Endothelial cell (in vitro differentiated cells): ENCODE measurements at regions not wholly inside any gene's neighbourhood (a gene's known extent, or its start where the extent isn't known, plus 50 kb on each side); places are given as distances from the start of the nearest gene placed in this dataset.

Experiments
- DNase-seq: peaks from one replicate; pipeline ENCODE4 v3.0.0; 2021; ENCODE audit warnings: low spot score
- H3K27ac Mint-ChIP-seq: one replicate; pipeline ENCODE4 v1.8.0; 2021; ENCODE audit warnings: mixed read lengths, inconsistent platforms; ENCODE audit not compliant: unreplicated experiment
- H3K27me3 Mint-ChIP-seq: one replicate; pipeline ENCODE4 v1.8.0; 2021; ENCODE audit warnings: mild to moderate bottlenecking, moderate library complexity, mixed read lengths, inconsistent platforms; ENCODE audit not compliant: unreplicated experiment
- H3K36me3 Mint-ChIP-seq: one replicate; pipeline ENCODE4 v1.8.0; 2021; ENCODE audit warnings: mild to moderate bottlenecking, low read depth, mixed read lengths, inconsistent platforms; ENCODE audit not compliant: unreplicated experiment
- H3K4me1 Mint-ChIP-seq: one replicate; pipeline ENCODE4 v1.8.0; 2021; ENCODE audit warnings: mild to moderate bottlenecking, mixed read lengths, inconsistent platforms; ENCODE audit not compliant: unreplicated experiment
- H3K4me3 Mint-ChIP-seq: one replicate; pipeline ENCODE4 v1.8.0; 2021; ENCODE audit warnings: mild to moderate bottlenecking, mixed read lengths, inconsistent platforms; ENCODE audit not compliant: unreplicated experiment
- H3K9me3 Mint-ChIP-seq: one replicate; pipeline ENCODE4 v1.8.0; 2021; ENCODE audit warnings: mixed read lengths, inconsistent platforms; ENCODE audit not compliant: unreplicated experiment
- TF ChIP-seq, protein P1 (sequence below): fragments of 200-600 bp; sonication (generic); IDR thresholded peaks from one replicate; pipeline ENCODE4 v1.5.0; 2021; ENCODE audit warnings: antibody characterized with exemption; ENCODE audit not compliant: unreplicated experiment

DNA sequence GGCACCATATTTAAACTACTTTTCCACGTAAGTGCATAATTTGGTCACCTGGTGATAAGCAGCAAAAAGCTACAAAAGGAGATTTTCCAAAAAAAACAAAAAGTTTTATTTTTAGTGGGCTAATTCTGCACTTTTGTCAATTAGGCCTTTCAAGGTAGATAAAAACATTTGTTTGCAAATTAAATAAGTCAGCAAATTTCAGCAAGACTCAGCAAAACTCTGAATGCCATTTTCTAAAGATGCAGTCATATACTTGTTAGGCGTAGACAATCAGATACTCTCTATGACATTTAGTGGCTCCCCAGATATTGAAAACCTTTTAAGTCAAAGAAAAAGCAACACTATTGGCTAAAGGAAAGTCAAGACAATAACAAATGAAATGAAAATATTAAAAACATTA is 400.2 kb upstream of the GOLIM4 start:
- DNase-seq = no peak
- no peak overlapping the region for H3K27ac Mint-ChIP-seq
- TF ChIP-seq, protein P1, sequence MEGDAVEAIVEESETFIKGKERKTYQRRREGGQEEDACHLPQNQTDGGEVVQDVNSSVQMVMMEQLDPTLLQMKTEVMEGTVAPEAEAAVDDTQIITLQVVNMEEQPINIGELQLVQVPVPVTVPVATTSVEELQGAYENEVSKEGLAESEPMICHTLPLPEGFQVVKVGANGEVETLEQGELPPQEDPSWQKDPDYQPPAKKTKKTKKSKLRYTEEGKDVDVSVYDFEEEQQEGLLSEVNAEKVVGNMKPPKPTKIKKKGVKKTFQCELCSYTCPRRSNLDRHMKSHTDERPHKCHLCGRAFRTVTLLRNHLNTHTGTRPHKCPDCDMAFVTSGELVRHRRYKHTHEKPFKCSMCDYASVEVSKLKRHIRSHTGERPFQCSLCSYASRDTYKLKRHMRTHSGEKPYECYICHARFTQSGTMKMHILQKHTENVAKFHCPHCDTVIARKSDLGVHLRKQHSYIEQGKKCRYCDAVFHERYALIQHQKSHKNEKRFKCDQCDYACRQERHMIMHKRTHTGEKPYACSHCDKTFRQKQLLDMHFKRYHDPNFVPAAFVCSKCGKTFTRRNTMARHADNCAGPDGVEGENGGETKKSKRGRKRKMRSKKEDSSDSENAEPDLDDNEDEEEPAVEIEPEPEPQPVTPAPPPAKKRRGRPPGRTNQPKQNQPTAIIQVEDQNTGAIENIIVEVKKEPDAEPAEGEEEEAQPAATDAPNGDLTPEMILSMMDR = no peak
- no peaks in the 10 kb centered on the region for H3K9me3 Mint-ChIP-seq
- H3K4me3 Mint-ChIP-seq = no peak overlapping the region
- H3K4me1 Mint-ChIP-seq = no peaks in the 10 kb centered on the region
- H3K36me3 Mint-ChIP-seq = no peaks in the 10 kb centered on the region
- no peaks in the 10 kb centered on the region for H3K27me3 Mint-ChIP-seq

DNA sequence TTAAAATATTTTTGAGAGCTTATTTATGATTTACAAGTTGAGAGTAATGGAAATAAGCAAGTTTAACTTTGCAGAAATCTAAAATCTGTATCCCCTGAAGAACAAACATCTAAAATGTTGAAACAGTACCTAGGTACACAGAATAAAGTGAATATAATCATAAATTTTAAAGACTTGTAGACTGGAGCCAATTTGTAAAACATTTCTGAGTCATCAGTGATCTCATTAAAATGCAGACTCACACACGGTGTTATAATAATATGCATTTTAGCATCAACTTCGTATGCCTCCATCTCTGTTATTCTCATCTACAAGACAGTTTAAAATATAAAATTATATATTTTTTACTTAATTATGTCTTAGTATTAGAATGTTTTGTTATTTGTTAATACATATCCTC is 399.5 kb upstream of the GOLIM4 start:
- H3K27me3 Mint-ChIP-seq = no peaks in the 10 kb centered on the region

DNA sequence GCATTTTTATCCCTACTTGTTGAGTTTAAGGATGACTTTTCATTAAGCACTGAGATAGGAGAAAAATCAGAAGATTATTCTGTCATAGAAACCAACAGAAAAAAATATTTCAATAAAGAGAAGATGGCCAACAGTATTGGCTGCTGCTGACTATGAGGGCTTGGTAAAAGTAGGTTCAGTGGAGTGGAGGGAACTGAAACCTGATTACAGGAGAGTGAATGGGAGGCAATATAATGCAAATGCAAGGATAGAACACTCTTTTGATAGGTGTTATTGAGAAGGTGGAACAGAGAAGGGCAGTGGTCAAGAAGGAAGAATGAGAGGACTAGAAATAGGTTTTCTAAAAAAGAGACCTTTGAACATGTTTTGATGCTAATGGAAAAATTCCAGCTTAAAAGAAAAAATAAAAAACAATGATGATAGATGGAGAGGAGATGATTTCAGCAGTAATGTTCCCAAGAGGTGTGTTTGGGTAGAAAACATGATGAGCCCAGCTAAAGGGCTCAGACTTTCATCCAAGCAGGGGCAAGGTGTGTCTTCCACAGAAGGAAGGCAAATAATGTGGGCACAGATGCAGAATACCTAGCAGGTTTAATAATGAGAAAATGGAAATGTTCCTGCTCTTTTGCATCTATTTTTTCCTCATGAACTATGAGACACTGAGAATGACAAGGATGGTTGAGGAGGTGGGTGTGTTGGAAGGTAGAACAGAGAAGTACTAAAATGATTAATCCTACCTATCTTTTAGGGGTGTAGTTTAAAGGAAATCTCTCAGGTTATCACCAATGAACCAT is 397.9 kb upstream of the GOLIM4 start:
- Mint-ChIP-seq H3K27me3 (no peaks in the 10 kb centered on the region), H3K36me3 (no peaks in the 10 kb centered on the region), H3K9me3 (no peaks in the 10 kb centered on the region), H3K27ac (no peak overlapping the region), H3K4me1 (no peaks in the 10 kb centered on the region), H3K4me3 (no peak overlapping the region)
- TF ChIP-seq, protein P1 = no peak
- no peak for DNase-seq

More for the DNA sequence above, 399.5 kb upstream of the GOLIM4 start:
- Mint-ChIP-seq H3K27ac (no peak overlapping the region), H3K9me3 (no peaks in the 10 kb centered on the region), H3K36me3 (no peaks in the 10 kb centered on the region), H3K4me3 (no peak overlapping the region), H3K4me1 (no peaks in the 10 kb centered on the region)
- no peak for DNase-seq
- TF ChIP-seq, protein P1 = no peak

DNA sequence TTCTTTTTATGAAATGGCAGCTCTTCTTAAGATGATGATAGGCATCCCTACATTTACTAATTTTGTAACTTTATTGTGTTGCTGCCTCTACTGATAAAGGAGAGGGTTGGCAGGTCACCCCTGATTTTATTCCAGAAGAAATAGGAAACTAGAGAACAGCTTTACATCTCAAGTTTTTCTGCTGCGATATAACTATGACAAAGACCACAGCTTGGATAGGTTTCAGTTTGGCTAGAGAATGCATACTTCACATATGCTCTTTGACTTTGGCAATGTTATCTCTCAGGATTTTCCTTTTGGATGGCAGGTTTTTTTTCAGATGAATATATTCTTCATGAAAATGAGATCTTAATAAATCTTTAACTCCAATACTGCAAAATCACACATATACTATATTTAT is 395.3 kb upstream of the GOLIM4 start:
- no peak overlapping the region for H3K4me3 Mint-ChIP-seq
- H3K9me3 Mint-ChIP-seq = no peaks in the 10 kb centered on the region
- TF ChIP-seq, protein P1 = no peak
- DNase-seq = no peak
- peaks cover 4% of the 10 kb centered on the region for H3K27me3 Mint-ChIP-seq
- H3K36me3 Mint-ChIP-seq = no peaks in the 10 kb centered on the region
- no peaks in the 10 kb centered on the region for H3K4me1 Mint-ChIP-seq
- no peak overlapping the region for H3K27ac Mint-ChIP-seq

DNA sequence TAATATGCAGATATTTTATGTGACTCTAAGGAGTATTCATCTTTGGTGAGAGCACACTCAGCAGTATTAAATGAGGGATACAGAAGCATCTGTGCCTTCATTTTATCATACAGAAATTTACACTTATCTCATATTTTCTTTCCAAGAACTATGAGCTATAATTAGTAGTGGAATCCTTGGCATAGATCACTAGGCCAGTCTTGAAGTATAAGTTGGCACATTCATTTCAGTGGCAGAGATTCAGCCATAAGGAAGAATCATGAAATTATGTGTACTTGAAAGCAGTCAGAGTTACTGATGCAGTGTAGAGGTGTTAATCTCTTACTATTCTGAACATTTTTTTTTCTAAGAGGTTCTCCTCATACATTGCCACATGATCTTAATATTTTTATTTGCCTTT is 393.6 kb upstream of the GOLIM4 start:
- no peak for DNase-seq
- Mint-ChIP-seq H3K27ac (no peak overlapping the region), H3K27me3 (peaks cover 4% of the 10 kb centered on the region), H3K9me3 (no peaks in the 10 kb centered on the region), H3K4me1 (no peaks in the 10 kb centered on the region), H3K36me3 (no peaks in the 10 kb centered on the region), H3K4me3 (no peak overlapping the region)
- TF ChIP-seq, protein P1 = no peak
